ENCODE measurements at regions not wholly inside any gene's neighbourhood (a gene's known extent, or its start where the extent isn't known, plus 50 kb on each side); places are given as distances from the start of the nearest gene placed in this dataset.
"Not testable (repeated sequence)": the region's sequence is repeated elsewhere in the genome, so short reads cannot be mapped to it uniquely, and the experiment has no call there.

DNA sequence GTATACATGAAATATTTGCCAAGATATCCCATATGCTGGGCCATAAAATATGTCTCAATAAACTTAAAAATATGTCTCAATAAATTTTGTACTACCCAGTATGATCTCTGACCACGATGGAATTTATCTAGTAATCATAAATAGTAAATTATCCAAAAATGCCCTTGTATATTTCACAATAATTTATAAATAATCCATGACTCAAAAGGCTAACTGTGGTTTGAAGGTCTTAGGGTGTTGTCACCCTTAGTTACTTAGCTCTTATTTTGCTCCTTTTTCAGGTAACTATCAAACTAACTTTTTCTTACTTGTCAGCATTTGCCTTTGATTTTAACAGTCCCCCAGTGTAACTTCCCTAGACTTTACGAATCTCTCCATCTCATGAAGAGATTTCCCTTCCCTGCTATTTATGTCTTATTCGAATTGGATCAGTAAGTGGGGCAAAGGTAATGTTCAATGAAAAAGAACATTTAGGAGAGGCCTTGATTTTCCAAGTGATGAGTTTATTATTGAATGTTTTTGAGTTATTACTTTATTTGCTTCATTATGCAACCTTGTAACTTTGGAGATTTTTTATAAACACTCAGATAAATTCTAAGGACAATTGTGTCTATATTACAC, 109.0 kb upstream of the THBS2 start:
- Mint-ChIP-seq H3K27me3 (ENCODE audit: insufficient read depth, unreplicated experiment) (no peaks in the 10 kb centered on the region), H3K9me3 (ENCODE audit: unreplicated experiment) (no peaks in the 10 kb centered on the region), H3K36me3 (ENCODE audit: insufficient read depth, unreplicated experiment) (no peaks in the 10 kb centered on the region), H3K27ac (ENCODE audit: unreplicated experiment) (no peak overlapping the region), H3K4me1 (ENCODE audit: low read depth, unreplicated experiment) (no peaks in the 10 kb centered on the region), H3K4me3 (ENCODE audit: unreplicated experiment) (no peak overlapping the region)
- BruUV-seq (replicated peaks): no TSS peak
- H3K27me3 ChIP-seq (replicated peaks; ENCODE audit: control insufficient read depth, insufficient read depth, low read length): no peaks in the 10 kb centered on the region
- POLR2A ChIA-PET: no interaction called here
- H3K36me3 ChIP-seq (ENCODE audit: control insufficient read depth, insufficient read depth, low read length): no peaks in the 10 kb centered on the region
- intact Hi-C loops (cut with micrococcal nuclease; ENCODE audit: unreplicated experiment): no loop called here
- TF ChIP-seq, protein P1, sequence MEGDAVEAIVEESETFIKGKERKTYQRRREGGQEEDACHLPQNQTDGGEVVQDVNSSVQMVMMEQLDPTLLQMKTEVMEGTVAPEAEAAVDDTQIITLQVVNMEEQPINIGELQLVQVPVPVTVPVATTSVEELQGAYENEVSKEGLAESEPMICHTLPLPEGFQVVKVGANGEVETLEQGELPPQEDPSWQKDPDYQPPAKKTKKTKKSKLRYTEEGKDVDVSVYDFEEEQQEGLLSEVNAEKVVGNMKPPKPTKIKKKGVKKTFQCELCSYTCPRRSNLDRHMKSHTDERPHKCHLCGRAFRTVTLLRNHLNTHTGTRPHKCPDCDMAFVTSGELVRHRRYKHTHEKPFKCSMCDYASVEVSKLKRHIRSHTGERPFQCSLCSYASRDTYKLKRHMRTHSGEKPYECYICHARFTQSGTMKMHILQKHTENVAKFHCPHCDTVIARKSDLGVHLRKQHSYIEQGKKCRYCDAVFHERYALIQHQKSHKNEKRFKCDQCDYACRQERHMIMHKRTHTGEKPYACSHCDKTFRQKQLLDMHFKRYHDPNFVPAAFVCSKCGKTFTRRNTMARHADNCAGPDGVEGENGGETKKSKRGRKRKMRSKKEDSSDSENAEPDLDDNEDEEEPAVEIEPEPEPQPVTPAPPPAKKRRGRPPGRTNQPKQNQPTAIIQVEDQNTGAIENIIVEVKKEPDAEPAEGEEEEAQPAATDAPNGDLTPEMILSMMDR (IDR thresholded peaks at IDR 0.05; ENCODE audit: insufficient read depth in 1 of 2, low read depth in 1 of 2, low read length in 1 of 2, severe bottlenecking in 1 of 2, unreplicated experiment in 1 of 2): no peak
- CTCF ChIA-PET: no interaction called here
- no peaks in the 10 kb centered on the region for H3K4me1 ChIP-seq
- H3K4me3 ChIP-seq (ENCODE audit: low read depth, low read length): no peak overlapping the region
- DNase-seq: no peak
- H3K9me3 ChIP-seq: peaks cover 3% of the 10 kb centered on the region; the same call in 1 of the 2 replicates

DNA sequence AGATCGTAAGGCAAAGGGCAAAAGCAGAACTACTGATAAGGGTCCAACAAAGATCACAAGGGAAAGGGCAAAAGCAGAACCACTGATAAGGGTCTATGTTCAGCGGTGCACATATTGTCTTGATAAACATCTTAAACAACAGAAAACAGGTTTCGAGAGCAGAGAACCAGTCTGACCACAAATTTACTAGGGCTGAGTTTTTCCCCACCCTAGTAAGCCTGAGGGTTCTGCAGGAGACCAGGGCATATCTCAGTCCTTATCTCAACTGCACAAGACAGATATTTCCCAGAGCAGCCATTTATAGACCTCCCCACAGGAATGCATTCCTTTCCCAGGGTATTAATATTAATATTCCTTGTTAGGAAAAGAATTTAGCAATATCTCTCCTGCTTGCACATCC, 101.4 kb upstream of the THBS2 start:
- H3K4me3 ChIP-seq (ENCODE audit: low read depth, low read length); H3K27me3 ChIP-seq (replicated peaks; ENCODE audit: control insufficient read depth, insufficient read depth, low read length); H3K36me3 ChIP-seq (ENCODE audit: control insufficient read depth, insufficient read depth, low read length); intact Hi-C loops (cut with micrococcal nuclease; ENCODE audit: unreplicated experiment); CTCF ChIA-PET; H3K27me3 Mint-ChIP-seq (ENCODE audit: insufficient read depth, unreplicated experiment); H3K36me3 Mint-ChIP-seq (ENCODE audit: insufficient read depth, unreplicated experiment); H3K4me1 Mint-ChIP-seq (ENCODE audit: low read depth, unreplicated experiment); POLR2A ChIA-PET; H3K4me3 Mint-ChIP-seq (ENCODE audit: unreplicated experiment); BruUV-seq (replicated peaks): not testable (repeated sequence)
- DNase-seq: peak; percentile 40 to 42
- Mint-ChIP-seq H3K27ac (ENCODE audit: unreplicated experiment) (peak overlapping the region; percentile 76), H3K9me3 (ENCODE audit: unreplicated experiment) (peaks cover 34% of the 10 kb centered on the region)
- Histone ChIP-seq H3K9me3 (peaks cover 25% of the 10 kb centered on the region), H3K4me1 (peaks cover 16% of the 10 kb centered on the region)

DNA sequence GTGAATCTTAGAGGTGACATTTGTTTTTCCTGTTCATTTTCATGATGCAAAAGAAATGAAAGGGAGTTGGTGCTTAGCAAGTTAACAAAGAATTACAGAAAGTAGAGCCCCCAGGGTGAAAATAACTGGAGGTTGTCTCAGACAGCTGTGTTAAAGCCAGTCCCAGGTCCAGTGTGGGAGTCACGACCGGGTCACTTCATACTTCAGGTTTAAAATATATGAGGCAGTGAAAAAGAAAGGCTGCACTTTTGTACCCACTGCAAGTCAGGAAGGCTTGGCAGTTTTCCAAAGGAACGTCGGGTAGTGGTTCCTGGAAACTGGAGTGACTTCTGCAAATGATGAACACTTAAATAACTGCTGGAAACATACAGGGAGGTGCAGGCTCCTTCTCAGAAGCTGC, 91.5 kb upstream of the THBS2 start:
- no peak overlapping the region for H3K27ac Mint-ChIP-seq (ENCODE audit: unreplicated experiment)
- no peak for DNase-seq
- Histone ChIP-seq H3K36me3 (ENCODE audit: control insufficient read depth, insufficient read depth, low read length) (no peaks in the 10 kb centered on the region), H3K27me3 (replicated peaks; ENCODE audit: control insufficient read depth, insufficient read depth, low read length) (no peaks in the 10 kb centered on the region), H3K9me3 (no peaks in the 10 kb centered on the region), H3K4me3 (ENCODE audit: low read depth, low read length) (no peak overlapping the region), H3K4me1 (no peaks in the 10 kb centered on the region)
- ChIA-PET CTCF (no interaction called here), POLR2A (no interaction called here)
- H3K27me3 Mint-ChIP-seq (ENCODE audit: insufficient read depth, unreplicated experiment): no peaks in the 10 kb centered on the region
- peaks cover 10% of the 10 kb centered on the region for H3K9me3 Mint-ChIP-seq (ENCODE audit: unreplicated experiment)
- H3K36me3 Mint-ChIP-seq (ENCODE audit: insufficient read depth, unreplicated experiment): no peaks in the 10 kb centered on the region
- intact Hi-C loops (cut with micrococcal nuclease; ENCODE audit: unreplicated experiment): no loop called here
- no peaks in the 10 kb centered on the region for H3K4me1 Mint-ChIP-seq (ENCODE audit: low read depth, unreplicated experiment)
- no TSS peak for BruUV-seq (replicated peaks)
- TF ChIP-seq, protein P1 (IDR thresholded peaks at IDR 0.05; ENCODE audit: insufficient read depth in 1 of 2, low read depth in 1 of 2, low read length in 1 of 2, severe bottlenecking in 1 of 2, unreplicated experiment in 1 of 2): no peak
- H3K4me3 Mint-ChIP-seq (ENCODE audit: unreplicated experiment): no peak overlapping the region

DNA sequence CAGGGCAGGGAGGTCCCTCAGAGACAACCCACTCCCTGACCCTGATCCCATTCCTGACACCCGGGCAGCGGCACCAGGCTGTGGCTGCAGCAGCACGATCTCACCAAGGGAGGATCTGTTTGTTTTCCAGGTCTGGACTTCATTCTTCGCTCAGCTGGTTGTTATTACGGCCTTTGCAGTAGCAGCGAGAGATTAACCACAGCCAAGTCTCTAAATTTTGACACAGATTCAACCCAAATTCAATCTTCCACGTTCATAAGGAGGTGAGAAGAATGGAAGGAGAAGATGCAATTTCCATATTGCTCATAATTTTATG, 91.1 kb upstream of the THBS2 start:
- Mint-ChIP-seq H3K36me3 (ENCODE audit: insufficient read depth, unreplicated experiment) (no peaks in the 10 kb centered on the region), H3K4me1 (ENCODE audit: low read depth, unreplicated experiment) (no peaks in the 10 kb centered on the region), H3K27ac (ENCODE audit: unreplicated experiment) (no peak overlapping the region), H3K9me3 (ENCODE audit: unreplicated experiment) (peaks cover 6% of the 10 kb centered on the region), H3K4me3 (ENCODE audit: unreplicated experiment) (no peak overlapping the region), H3K27me3 (ENCODE audit: insufficient read depth, unreplicated experiment) (no peaks in the 10 kb centered on the region)
- Histone ChIP-seq H3K4me3 (ENCODE audit: low read depth, low read length) (no peak overlapping the region), H3K36me3 (ENCODE audit: control insufficient read depth, insufficient read depth, low read length) (no peaks in the 10 kb centered on the region), H3K9me3 (no peaks in the 10 kb centered on the region), H3K27me3 (replicated peaks; ENCODE audit: control insufficient read depth, insufficient read depth, low read length) (no peaks in the 10 kb centered on the region), H3K4me1 (no peaks in the 10 kb centered on the region)
- DNase-seq: no peak
- TF ChIP-seq, protein P1 (IDR thresholded peaks at IDR 0.05; ENCODE audit: insufficient read depth in 1 of 2, low read depth in 1 of 2, low read length in 1 of 2, severe bottlenecking in 1 of 2, unreplicated experiment in 1 of 2): no peak
- intact Hi-C loops (cut with micrococcal nuclease; ENCODE audit: unreplicated experiment): no loop called here
- ChIA-PET POLR2A (no interaction called here), CTCF (no interaction called here)
- BruUV-seq (replicated peaks): no TSS peak

Data from Caco-2 (cell line).